Tibial nerve (tissue), 4 donors: ENCODE measurements at regions not wholly inside any gene's neighbourhood (a gene's known extent, or its start where the extent isn't known, plus 50 kb on each side); places are given as distances from the start of the nearest gene placed in this dataset.

Experiments
- CTCF ChIP-seq, 5 experiments: fragments of 200-600 bp in 3 of 5; fragments of 450-650 bp in 2 of 5; sonication (generic) in 3 of 5; IDR thresholded peaks; one replicate each; pipeline ENCODE4 v1.5.1; 2016 to 2019; ENCODE audit warnings: antibody characterized with exemption in 5 of 5, mild to moderate bottlenecking in 3 of 5, moderate library complexity in 2 of 5
- EP300 ChIP-seq, 2 donors: sonication (generic); formaldehyde crosslinking; IDR thresholded peaks; one replicate each; pipeline ENCODE4 v1.6.1; 2017; ENCODE audit warnings: antibody characterized with exemption in 2 of 2, mild to moderate bottlenecking in 1 of 2
- POLR2A ChIP-seq, 2 donors: fragments of 450-650 bp; IDR thresholded peaks; one replicate each; pipeline ENCODE4 v1.6.1; 2017; ENCODE audit warnings: antibody characterized with exemption in 2 of 2, mild to moderate bottlenecking in 2 of 2, moderate library complexity in 2 of 2

GRCh38 chr5:167923396-167923795 lies 368.0 kb upstream of the WWC1 start:
- no peak for TF ChIP-seq POLR2A (IDR thresholded peaks at IDR 0.05)
- TF ChIP-seq CTCF (IDR thresholded peaks at IDR 0.05), result no peak
- no peak for TF ChIP-seq EP300 (IDR thresholded peaks at IDR 0.05)
